ENCODE measurements at regions not wholly inside any gene's neighbourhood (a gene's known extent, or its start where the extent isn't known, plus 50 kb on each side); places are given as distances from the start of the nearest gene placed in this dataset.

DNA sequence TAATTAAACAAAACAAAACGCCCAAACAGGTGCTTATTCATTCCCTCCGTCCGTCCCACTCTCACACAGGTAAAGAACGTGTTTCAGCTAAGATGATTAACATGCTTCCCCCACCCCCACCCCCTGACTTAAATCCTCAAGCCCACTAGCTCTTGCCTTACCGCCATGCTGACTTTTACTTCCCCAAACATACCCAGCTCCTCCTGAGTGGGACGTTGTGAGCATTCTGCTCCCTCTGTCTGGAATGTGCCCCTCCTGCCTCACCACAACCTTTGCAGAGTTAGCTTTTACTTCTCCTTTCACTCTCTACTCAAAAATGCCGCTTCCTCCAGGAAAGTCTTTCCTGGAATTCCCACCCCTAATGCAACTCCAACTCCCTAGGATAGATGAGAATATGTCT lies 774.0 kb upstream of the RBFOX1 start:
- no peak for DNase-seq

DNA sequence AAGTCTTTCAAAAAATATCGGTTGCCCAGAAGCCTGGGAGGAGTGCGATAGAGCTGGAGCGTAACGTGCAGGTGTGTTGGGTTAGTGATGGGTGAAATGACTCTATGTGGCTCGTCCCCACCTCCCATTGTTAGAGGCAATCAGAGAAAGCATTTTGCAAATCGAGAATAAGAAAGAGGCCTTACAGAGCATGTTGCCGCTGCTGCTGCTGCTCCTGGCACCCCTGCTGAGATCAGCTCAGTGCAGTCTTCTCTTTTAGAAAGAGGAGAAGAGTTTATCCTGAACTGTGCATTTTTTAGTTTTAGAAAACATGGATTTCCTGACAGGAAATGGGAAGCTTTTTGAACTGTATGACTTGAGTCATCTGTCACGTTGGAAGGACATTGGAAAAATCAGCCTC lies 774.5 kb upstream of the RBFOX1 start:
- no peak for DNase-seq

DNA sequence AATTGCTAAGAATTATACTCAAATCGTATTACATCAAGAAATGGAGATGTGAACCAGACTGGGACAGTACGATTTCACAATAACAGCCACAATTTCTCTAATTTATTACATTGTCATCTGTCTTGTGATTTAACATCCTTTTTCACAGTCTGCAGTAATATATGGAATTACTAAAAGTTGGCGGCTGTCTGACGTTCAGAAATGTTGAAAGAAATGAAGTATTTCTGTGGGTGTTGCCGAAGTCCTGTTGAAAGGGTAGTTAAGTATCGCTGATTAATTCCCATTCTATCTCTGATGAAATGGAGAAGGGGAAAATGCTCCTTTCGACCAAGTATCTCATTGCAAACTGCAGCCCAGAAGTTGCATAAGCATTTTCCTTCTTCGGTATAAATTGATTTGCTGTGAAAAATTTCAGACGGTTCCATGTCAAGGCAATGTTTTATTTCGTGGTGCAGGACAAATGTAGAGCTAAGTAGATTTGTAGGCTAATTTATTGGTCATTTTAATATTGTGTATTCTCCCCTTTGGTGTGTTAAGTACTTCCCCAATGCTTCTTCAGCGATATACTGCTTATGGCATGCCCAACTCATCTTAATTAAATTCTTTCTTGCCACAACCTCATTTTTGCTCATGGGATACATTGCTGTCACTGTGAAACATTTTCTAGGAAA lies 775.2 kb upstream of the RBFOX1 start:
- DNase-seq, result no peak

DNA sequence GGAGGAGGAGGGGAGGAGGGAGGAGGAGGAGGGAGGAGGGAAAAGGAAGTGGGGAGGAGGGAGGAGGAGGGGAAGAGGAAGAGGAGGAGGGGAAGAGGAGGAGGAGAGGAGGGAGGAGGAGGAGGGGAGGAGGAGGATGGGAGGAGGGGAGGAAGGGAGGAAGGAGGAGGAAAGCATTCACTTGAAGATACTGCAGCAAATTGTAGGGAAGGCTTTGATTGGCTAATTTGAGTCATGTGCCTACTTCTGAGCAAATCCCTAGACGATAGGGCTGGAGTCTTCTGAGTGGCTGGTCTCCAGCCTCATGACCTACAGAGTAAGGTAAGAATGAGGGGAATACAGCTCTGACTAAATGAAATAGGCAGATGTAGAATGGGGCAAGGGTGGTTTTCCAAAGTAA lies 783.2 kb upstream of the RBFOX1 start:
- no peak for DNase-seq

DNA sequence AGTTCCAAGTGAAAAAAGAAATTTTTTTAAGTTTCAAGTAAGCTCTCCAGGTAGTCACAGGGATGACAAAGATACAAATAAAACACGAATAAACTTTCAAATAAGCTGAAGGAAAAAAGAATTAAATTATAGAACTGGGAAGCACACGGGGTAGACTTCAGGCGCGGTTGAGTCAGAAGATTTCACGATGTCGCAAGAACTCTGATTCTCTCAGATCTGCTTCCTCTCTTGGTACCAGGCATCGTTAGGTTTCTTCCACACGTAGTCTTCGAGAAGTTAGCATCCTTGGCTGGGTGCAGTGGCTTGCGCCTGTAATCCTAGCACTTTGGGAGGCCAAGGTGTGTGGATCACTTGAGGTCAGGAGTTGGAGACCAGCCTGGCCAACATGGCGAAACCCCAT lies 784.1 kb upstream of the RBFOX1 start:
- no peak for DNase-seq

DNA sequence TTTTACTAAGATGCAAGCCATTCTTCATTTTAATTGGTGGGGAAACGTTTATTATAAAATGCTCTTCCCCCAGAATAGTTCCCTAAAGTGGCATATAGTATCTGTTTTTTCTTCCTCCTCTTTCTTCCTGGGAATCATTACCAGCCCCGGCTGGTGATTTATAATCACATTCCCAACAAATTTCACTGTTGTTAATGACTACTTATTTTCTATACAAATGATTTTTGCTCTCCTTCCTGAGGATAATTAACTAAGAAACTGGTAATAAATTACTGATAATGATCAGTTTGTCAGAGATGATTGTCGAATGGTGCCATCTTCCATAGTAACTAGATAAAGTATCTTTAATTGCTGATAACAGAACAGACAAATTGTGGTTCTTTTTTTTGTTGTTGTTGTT lies 785.5 kb upstream of the RBFOX1 start:
- DNase-seq, result no peak

DNA sequence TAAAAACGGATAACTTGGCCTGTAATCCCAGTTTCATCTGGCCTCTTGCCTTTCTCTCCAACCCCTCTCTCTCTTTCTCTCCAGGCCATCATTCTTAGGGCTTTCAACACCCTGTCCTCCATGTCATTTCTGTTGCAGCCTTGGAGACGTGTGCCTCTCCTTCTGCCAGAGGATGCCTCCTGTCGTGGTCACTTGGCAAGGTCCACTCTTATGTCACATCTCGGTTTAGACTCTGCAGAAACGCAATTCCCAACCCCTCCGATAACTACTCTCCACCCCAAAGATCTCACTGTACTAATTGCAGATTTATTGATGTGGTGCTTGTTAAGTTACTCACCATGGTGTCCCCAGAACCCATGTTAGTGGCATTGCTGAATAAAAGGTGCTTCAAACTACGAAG lies 787.3 kb upstream of the RBFOX1 start:
- no peak for DNase-seq

DNA sequence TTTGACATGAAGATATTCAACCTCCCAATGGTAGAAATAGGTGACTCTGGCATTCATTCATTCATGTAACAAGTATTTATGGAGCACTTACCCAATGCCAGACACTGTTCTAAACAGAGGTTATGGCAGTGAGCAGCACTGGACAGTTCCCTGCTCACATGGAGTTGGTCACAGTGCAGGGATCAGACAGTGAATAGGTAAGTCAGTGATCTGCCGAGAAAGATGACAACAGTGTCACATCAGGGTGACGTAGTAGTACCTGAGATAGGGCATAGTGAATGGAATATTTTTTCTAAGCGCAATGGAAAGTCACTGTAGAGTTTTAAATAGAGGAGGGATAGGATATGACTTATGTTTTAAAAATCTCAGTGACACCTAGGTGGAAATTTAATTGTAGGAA lies 791.4 kb upstream of the RBFOX1 start:
- DNase-seq, result no peak

DNA sequence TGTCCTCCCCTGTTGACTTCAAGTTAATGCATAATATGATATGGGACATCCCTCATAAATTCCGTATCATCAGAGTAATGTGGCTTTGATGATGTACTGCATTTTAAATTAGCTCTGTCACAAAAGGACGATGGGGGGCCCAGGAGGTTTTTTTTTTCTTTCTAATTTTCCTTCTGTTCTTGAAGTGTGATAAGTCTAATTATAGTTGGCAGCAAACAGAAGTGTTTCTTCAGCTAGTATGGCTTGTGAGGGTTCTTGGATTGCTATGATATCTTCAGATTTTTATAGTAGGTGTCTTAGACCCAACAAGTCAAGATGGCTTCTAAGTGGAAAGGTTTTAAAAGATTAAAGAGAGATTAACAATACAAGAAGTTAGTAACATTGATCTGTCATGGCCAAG lies 796.2 kb upstream of the RBFOX1 start:
- DNase-seq, result no peak

DNA sequence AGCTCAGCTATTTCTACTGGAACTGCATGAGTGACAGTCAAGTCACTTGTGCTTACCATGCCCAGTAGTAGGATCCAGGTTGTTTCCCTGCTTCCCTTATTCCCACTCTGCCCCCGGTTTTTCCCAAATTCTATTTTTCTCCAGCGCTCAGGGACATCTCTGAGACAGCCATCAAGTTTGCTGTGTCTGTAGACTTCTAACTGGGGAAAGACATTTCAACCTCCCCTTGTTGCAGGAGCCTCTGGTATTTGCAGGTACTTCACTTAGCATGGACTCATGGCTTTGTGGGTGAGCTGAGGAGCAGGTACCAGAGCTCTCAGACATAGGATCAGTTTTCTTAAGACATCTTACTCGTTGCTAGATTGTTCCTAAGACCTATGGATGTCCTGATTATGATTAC lies 801.6 kb upstream of the RBFOX1 start:
- DNase-seq, result no peak

DNA sequence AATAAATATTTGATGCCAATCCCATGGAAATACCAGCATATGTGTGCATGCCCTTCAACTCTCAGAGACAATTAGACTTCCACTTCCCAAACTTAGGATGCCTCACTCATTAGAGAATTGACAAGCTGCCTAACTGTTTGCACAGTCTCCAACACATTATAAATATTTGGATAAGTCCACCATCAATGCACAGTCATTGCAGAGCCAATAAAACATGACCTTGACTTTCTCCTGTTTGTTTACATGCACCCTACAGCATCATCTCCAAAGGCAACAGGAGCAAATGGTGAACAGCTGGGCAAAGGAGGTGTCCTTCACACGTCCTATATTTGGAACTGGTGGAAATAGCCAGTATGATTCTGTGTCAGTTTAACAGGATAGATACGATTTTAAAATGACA lies 804.4 kb upstream of the RBFOX1 start:
- no peak for DNase-seq

DNA sequence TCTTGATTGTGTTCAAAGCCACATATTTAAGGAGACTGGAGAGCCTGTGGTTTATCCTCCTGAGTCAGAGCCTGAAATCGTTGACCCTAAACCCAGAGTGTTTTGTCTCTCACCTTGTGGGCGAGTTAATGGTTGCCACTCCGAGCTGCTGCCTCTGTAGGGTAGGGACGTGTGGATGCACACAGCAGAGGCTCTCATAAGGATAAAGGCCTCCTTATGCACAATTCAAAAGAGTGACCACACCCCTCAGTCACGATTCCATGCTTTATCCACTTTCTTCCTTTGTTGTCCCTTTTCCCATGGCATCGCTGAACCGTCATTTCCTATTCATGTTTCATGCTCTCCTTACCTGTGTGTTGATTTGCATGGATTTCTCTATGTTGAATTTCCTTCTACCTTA lies 805.0 kb upstream of the RBFOX1 start:
- no peak for DNase-seq

DNA sequence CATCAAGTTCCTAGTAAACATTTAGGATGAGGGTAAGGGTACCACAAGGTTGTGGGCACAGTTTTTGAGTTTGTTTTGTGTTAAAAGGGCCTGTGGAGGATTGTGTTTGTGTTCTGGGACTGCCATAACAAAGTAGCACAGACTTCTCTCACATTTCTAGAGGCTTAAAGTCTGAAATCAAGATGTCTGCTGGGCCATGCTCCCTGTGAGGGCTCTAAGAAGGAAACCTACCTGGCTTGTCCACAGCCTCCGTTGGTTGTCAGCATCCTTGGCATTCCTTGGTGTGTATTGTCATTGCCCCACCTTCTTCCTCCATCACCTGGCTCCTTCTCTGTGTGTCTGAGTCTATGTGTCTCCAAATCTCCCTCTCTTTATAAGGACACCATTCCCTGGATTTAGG lies 808.1 kb upstream of the RBFOX1 start:
- no peak for DNase-seq

DNA sequence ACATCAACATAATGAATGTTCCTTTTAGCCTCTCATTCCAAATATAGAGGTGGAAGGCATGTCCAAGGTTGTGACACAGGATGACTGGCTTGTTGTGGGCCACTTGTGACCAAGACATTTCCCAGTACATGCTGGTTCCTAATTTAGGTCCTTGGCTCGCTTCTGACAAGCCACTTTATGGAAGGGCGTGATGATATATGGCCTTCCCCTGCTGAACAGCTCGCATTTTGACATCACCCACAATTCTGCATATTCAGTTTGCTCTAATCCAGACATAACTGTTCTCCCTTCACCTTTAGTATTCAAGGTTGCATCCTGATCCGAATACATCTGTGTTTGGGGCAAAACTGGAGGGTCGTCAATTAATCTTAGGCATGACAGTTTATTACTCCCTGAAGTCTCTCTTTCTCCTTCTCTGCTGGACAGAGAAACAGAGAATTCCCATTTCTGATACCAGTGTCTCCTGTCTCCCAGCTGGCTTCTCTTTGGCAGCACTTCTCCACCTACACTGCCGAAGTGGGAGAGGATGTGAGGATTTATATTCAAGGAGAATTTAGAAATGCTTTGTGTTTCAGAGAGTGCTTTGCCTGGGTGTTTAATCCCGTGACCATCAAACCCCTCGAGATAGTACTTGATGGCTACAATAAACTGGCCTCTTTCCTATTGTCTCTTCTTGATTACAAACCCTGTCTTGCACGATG lies 815.5 kb upstream of the RBFOX1 start:
- no peak for DNase-seq

DNA sequence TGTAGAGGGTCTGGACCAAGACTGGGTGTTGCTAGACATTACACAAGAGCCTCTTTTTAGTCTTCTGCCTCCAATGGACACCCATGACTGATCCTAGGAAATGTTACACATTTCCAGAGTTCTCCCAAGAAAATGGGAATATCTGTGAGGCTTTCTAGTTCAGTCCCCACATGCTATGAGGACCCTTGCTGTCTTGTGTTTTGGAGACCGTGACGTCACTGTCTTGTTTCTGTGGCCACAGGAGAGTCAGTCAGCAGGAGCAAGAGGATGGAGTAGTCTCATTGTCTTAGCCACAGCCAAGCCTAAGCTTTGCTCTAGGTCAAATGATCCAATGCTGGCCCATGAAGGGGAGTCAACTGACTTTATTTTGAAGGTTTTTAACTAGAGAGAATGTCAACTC lies 820.1 kb upstream of the RBFOX1 start:
- DNase-seq, result no peak

DNA sequence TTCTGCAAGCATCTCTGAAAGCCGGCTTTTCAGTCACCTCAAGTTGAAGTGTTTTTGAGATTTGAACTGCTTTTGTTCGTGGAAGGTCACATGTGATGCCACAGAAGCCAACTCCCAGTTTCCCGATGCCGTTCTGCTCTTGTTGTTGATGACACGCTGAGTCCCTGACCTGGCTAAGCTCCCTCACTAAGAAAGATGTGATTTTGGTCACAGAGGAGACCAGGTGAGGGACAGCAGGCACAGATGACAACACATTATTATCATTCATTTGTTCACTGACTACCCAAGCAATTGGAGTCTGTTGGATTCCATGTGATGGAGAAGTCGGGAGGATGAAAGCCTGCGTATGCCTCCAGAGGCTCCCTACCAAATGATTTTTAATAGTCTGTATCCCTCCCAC lies 822.4 kb upstream of the RBFOX1 start:
- DNase-seq, result no peak

DNA sequence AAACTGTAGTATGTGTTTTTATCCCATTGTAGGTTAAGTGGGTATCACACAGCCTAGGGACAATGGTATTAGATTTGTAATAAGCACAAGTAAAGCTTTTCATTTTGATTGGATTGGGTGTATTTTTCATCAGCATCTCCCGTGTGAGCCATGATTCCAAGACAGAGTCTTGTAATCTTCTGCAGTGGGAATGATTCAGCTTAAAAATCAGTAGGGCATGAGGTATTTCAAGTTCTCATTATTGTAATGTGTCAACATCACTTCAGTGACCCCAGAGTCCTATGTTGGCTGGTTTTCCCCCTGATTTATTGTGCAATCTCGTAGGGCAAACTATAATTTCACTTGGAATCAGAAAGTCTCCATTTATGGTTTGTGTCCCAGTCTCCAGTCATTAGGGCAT lies 833.2 kb upstream of the RBFOX1 start:
- DNase-seq, result no peak

DNA sequence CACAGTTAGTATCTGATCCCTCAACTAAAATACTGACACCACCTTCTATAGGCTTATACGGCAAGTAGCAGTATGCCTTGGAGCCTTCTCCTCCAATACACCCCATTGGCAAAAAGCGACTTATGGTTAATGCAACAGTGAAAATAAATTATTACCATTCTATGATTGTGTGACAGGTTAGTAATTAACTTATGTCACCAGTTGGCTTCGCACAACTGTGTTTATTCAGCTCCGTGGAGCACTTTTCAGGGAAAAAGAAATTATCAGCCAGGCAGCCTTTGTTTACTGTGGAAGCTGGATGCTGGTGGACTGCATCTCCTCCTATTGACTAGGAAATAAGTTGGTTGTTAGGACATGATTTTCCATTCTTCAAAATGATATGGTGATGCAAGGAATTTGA lies 833.8 kb upstream of the RBFOX1 start:
- no peak for DNase-seq

DNA sequence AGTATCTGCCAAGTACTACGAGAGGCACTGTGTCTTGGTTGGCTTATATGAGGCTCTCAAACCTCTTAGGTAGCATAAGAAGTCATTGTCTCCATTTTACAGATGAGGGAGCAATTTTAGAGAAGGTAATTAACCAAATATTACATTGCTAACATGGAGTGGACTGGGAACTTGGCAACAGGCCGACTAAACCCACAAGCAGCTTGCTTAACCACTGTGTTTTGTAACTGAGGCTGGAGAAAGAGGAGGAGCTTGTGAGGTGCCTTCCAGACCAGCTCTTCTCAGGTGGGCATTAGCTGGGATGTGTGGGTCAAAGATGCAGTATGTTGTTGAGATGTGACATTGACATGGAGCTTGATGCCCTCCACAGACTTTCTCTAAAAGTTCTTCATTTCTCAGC lies 835.6 kb upstream of the RBFOX1 start:
- DNase-seq, result no peak

DNA sequence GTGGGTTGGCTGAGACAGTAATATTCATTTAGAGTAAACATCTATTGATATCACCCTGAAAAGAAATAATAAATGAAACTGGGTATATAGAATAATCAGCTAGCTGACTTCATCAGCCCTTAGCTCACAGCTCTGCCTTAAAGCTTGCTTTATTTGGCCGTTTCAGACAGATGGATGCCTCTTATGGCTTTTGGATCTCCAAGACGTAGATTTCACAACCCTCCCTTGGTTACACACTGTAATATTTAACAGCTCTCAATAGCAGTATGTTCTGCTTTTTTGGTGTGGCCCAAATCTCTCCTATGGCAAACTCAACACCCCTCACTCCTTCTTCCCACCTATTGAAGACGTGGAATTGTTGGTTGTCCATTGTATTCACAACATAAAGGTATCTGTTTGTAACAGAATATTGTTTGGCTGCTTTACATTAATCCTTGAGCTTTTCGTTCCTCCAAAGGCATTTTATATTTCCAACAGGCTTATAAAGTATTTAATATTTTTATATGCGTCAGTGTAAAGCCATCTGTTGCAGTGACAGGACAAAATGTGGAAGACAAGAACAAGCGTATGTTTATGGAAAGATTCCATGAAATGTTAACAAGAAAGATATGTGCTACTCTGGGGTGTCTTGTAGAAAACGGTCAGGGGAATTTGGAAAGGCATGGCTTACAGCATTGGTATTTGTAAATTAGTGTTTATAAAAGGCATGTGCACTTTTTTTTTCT lies 837.0 kb upstream of the RBFOX1 start:
- DNase-seq, result no peak

DNA sequence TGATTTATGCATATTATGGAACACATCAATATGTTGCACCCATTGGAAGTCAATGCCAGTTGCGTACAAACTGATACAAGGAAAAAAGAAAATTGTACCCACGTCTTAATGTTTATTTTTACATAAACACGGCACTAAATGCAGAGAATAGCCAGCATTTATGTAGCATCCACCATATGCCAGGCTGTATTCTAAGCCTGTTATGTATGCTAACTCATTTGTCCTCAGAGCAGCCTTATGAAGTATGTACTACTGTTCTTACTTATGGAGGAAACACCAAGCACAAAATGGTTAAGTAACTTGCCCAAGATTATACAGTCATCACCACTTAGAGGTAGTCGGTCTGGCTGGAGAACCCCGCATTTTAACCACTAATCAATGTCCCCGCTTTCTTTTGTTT lies 837.9 kb upstream of the RBFOX1 start:
- no peak for DNase-seq

DNA sequence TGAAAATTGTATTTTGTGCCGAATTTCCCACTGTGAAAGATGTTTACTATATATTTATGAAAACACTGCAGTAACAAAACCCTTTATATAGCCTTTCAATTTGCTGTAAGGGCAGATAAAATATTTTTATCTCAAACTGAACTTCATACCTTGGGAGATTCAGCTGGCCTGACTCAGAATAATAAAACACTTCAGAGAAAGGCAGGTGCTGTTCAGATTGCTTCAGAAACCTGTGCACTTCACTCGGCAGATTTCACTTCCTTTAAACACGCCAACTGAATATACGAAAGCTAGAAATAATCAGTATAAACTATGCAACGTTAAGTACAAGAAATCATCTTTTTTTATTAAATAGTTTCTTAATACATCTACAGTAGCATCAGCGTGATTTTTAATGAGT lies 839.1 kb upstream of the RBFOX1 start:
- DNase-seq, result no peak

DNA sequence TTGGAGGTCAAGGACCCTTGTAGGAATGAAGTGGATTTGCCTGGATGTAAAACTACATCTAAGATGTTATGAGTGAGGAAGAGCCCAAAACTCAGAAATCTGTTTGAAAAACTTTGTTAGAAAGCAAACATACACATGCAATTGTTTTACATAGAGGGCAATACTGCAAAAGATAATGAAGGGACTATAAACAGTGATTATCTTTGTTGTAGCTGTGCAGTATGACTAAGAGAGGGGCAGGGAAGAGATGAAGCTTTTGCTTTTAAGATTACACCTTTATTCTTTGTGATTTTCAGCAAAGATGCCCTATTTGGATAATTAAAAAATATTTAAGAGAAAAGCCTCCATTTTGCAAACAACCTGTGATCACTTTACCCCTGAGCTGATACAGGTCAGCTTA lies 839.9 kb upstream of the RBFOX1 start:
- DNase-seq, result no peak

DNA sequence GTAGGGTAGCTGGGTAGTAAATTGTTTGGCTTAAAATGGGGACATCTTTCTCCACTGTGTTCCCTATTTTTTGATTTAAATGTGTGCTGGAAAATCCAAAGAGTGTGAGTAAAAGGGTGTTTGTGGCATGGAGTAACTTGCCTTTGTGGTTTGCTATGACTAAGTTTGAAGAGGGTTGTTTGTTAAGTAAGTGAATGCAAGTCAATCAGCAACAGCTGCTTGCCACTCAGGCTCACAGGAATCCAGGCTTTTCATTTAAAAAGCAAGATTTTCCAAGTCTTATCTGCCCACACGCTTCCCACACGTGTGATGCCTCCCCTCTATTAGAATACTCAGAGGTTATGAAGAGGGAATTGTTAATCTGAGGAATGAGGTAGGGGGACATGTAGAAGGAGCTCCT lies 847.7 kb upstream of the RBFOX1 start:
- no peak for DNase-seq

DNA sequence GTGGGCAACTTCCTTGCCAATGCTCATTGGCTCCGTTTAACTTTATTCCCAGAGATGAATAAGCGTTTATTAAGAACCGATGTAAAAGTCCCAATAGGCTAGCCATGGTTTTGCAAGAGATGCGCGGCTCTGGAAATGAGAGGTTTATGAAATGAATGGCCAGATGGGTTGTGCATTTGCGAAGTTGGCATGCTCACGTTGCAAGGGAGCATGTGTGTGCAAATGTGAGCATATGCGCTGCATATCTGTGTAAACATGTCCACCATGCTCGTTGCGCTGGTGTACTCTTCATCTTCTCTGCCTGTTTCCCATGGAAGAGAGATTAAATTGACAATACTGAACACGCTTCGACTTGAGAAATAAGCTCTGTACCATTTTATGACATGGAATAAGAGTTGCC lies 848.6 kb upstream of the RBFOX1 start:
- DNase-seq, result no peak

Measured in GF-D8 (cell line).